Parathyroid adenoma (tissue), 2 donors: ENCODE measurements at regions not wholly inside any gene's neighbourhood (a gene's known extent, or its start where the extent isn't known, plus 50 kb on each side); places are given as distances from the start of the nearest gene placed in this dataset.

ENCODE experiments used
- H2AFZ ChIP-seq: fragments of 300-600 bp; sonication (generic); one replicate; pipeline ENCODE4 v1.7.0; 2017; ENCODE audit warnings: antibody characterized with exemption, mild to moderate bottlenecking
- H3K27ac ChIP-seq: fragments of 300-600 bp; sonication (generic); one replicate; pipeline ENCODE4 v1.7.0; 2017
- H3K27me3 ChIP-seq: fragments of 300-600 bp; sonication (generic); one replicate; pipeline ENCODE4 v1.7.0; 2017; ENCODE audit warnings: low read length; ENCODE audit not compliant: control insufficient read depth, insufficient read depth
- H3K36me3 ChIP-seq: fragments of 300-600 bp; sonication (generic); one replicate; pipeline ENCODE4 v1.7.0; 2017; ENCODE audit warnings: low read length; ENCODE audit not compliant: control insufficient read depth, insufficient read depth
- H3K4me1 ChIP-seq: fragments of 300-600 bp; sonication (generic); one replicate; pipeline ENCODE4 v1.7.0; 2017; ENCODE audit warnings: control low read depth
- H3K4me2 ChIP-seq: fragments of 300-600 bp; sonication (generic); one replicate; pipeline ENCODE4 v1.7.0; 2017; ENCODE audit warnings: low read length
- H3K4me3 ChIP-seq: fragments of 300-600 bp; sonication (generic); one replicate; pipeline ENCODE4 v1.7.0; 2017; ENCODE audit warnings: low read depth, low read length
- H3K79me2 ChIP-seq: fragments of 300-600 bp; sonication (generic); one replicate; pipeline ENCODE4 v1.7.0; 2017; ENCODE audit warnings: control low read depth
- H3K9ac ChIP-seq: fragments of 300-600 bp; sonication (generic); one replicate; pipeline ENCODE4 v1.7.0; 2017; ENCODE audit warnings: mild to moderate bottlenecking
- H3K9me3 ChIP-seq: fragments of 300-600 bp; sonication (generic); one replicate; pipeline ENCODE4 v1.7.0; 2017; ENCODE audit warnings: low read length; ENCODE audit not compliant: control insufficient read depth
- CTCF ChIP-seq: fragments of 300-600 bp; sonication (generic); IDR thresholded peaks from one replicate; pipeline ENCODE4 v1.7.0; 2017; ENCODE audit warnings: antibody characterized with exemption, mild to moderate bottlenecking
- donor health status: primary hyperparathyroidism.

GRCh38 chr5:6910950-6911349 lies 197.7 kb downstream of the TENT4A start:
- no peaks in the 10 kb centered on the region for H3K79me2 ChIP-seq
- H2AFZ ChIP-seq: no peak overlapping the region
- H3K9ac ChIP-seq: no peak overlapping the region
- no peak overlapping the region for H3K4me2 ChIP-seq
- no peak overlapping the region for H3K27ac ChIP-seq
- no peaks in the 10 kb centered on the region for H3K36me3 ChIP-seq
- H3K9me3 ChIP-seq: no peaks in the 10 kb centered on the region
- H3K4me3 ChIP-seq: no peak overlapping the region
- no peaks in the 10 kb centered on the region for H3K4me1 ChIP-seq
- no peaks in the 10 kb centered on the region for H3K27me3 ChIP-seq
- TF ChIP-seq CTCF: no peak

GRCh38 chr5:6914347-6914746 lies 201.1 kb downstream of the TENT4A start:
- Histone ChIP-seq H3K36me3 (no peaks in the 10 kb centered on the region), H3K9ac (no peak overlapping the region), H3K79me2 (no peaks in the 10 kb centered on the region), H3K4me1 (no peaks in the 10 kb centered on the region), H3K27ac (no peak overlapping the region), H3K4me3 (no peak overlapping the region), H2AFZ (no peak overlapping the region), H3K4me2 (no peak overlapping the region), H3K9me3 (no peaks in the 10 kb centered on the region), H3K27me3 (no peaks in the 10 kb centered on the region)
- TF ChIP-seq CTCF: no peak

GRCh38 chr5:6915574-6915973 lies 202.3 kb downstream of the TENT4A start:
- Histone ChIP-seq H3K36me3 (no peaks in the 10 kb centered on the region), H3K9ac (no peak overlapping the region), H3K79me2 (no peaks in the 10 kb centered on the region), H2AFZ (no peak overlapping the region), H3K4me1 (no peaks in the 10 kb centered on the region), H3K27ac (no peak overlapping the region), H3K9me3 (no peaks in the 10 kb centered on the region), H3K4me2 (no peak overlapping the region), H3K4me3 (no peak overlapping the region), H3K27me3 (no peaks in the 10 kb centered on the region)
- no peak for TF ChIP-seq CTCF

- H3K4me3 ChIP-seq: no peak overlapping the region
- no peaks in the 10 kb centered on the region for H3K27me3 ChIP-seq
- H3K4me1 ChIP-seq: no peaks in the 10 kb centered on the region
- no peaks in the 10 kb centered on the region for H3K9me3 ChIP-seq
- H3K36me3 ChIP-seq: no peaks in the 10 kb centered on the region
- TF ChIP-seq CTCF: no peak
- no peak overlapping the region for H3K27ac ChIP-seq
- H2AFZ ChIP-seq: no peak overlapping the region
- H3K4me2 ChIP-seq: no peak overlapping the region
- no peak overlapping the region for H3K9ac ChIP-seq
- H3K79me2 ChIP-seq: no peaks in the 10 kb centered on the region
Measured at GRCh38 chr5:6918255-6918654, 205.0 kb downstream of the TENT4A start.

GRCh38 chr5:6920628-6921256 lies 207.5 kb downstream of the TENT4A start:
- Histone ChIP-seq H3K36me3 (no peaks in the 10 kb centered on the region), H3K27me3 (no peaks in the 10 kb centered on the region), H3K9ac (no peak overlapping the region), H2AFZ (no peak overlapping the region), H3K4me1 (no peaks in the 10 kb centered on the region), H3K9me3 (no peaks in the 10 kb centered on the region), H3K79me2 (no peaks in the 10 kb centered on the region), H3K4me2 (no peak overlapping the region), H3K27ac (no peak overlapping the region), H3K4me3 (no peak overlapping the region)
- TF ChIP-seq CTCF: no peak
